HUES48 (cell line): ENCODE measurements at regions not wholly inside any gene's neighbourhood (a gene's known extent, or its start where the extent isn't known, plus 50 kb on each side); places are given as distances from the start of the nearest gene placed in this dataset.

Experiments
- H3K27ac ChIP-seq: one replicate; pipeline ENCODE4 v1.7.0; 2013; ENCODE audit warnings: low read depth, low read length, inconsistent platforms
- H3K27me3 ChIP-seq: 2 replicates; pipeline ENCODE4 v1.6.1; 2013; ENCODE audit warnings: mild to moderate bottlenecking, low read length; ENCODE audit not compliant: control insufficient read depth, insufficient read depth
- H3K36me3 ChIP-seq: 2 replicates; pipeline ENCODE4 v1.6.1; 2013; ENCODE audit warnings: low read length; ENCODE audit not compliant: control insufficient read depth, insufficient read depth
- H3K4me1 ChIP-seq: 2 replicates; pipeline ENCODE4 v1.6.1; 2013; ENCODE audit warnings: mild to moderate bottlenecking, low read length; ENCODE audit not compliant: control insufficient read depth, insufficient read depth
- H3K4me3 ChIP-seq: 2 replicates; pipeline ENCODE4 v1.5.1; 2013; ENCODE audit warnings: mild to moderate bottlenecking, low read depth, low read length
- H3K9ac ChIP-seq: 2 replicates; pipeline ENCODE4 v1.6.1; 2013; ENCODE audit warnings: mild to moderate bottlenecking, low read depth, low read length, moderate library complexity
- H3K9me3 ChIP-seq: 2 replicates; pipeline ENCODE4 v1.6.1; 2013; ENCODE audit warnings: low read length; ENCODE audit not compliant: control insufficient read depth, insufficient read depth

DNA sequence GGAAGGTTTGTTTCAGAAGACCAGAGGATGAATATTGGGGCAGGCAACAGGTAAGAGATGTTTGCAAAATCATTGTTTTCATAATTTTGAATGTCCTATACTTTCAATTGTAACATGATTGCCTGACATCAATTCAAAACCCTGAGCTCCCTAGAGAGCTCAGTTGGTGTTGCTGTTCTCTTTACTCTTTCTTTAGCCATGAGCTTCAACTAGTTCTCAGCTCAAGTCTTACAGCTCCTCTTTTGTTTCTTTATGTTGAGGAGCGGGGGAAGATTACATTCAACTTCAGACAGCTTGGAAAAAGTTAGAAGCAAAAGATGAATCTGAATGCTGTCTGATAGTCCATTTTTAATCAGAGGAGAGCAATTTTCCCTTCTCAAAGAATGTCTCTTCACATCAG lies 144.8 kb upstream of the TACR1 start:
- Histone ChIP-seq H3K36me3 (no peaks in the 10 kb centered on the region), H3K9me3 (no peaks in the 10 kb centered on the region), H3K27ac (peak overlapping the region; percentile 32), H3K27me3 (no peaks in the 10 kb centered on the region), H3K4me1 (peaks cover 22% of the 10 kb centered on the region), H3K9ac (no peak overlapping the region), H3K4me3 (no peak overlapping the region)

DNA sequence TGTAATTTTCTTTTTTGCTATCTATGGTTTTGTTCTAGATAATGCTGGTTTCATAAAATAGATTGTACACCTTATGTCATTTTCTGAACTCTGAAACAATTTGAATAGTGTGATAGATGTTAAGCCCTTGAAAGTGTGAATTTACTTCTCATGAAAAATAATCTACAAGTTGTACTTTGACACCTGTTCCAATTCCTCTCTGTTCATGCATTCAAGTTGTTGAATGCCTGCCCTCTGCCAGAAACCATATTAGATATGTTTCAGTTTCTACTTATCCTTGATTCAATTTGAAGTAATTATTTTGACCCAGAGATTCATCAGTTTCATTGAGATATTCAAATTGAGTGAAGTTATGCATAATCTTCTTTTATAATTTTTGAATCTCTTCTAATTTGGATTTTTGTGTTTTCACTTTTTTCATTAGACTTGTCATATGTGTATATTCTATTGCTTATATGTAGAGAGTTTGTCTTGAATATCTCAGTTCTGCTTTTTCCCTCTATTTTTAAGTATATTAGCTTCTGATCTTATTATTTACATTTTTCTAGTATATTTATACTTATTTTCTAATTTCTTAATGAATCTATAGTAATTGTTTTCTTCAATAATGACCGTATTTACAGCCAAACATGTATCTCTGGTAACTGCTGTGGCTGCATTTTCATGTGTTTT lies 143.3 kb upstream of the TACR1 start:
- Histone ChIP-seq H3K27ac (no peak overlapping the region), H3K27me3 (no peaks in the 10 kb centered on the region), H3K9me3 (no peaks in the 10 kb centered on the region), H3K9ac (no peak overlapping the region), H3K4me1 (peaks cover 30% of the 10 kb centered on the region), H3K4me3 (no peak overlapping the region), H3K36me3 (no peaks in the 10 kb centered on the region)

DNA sequence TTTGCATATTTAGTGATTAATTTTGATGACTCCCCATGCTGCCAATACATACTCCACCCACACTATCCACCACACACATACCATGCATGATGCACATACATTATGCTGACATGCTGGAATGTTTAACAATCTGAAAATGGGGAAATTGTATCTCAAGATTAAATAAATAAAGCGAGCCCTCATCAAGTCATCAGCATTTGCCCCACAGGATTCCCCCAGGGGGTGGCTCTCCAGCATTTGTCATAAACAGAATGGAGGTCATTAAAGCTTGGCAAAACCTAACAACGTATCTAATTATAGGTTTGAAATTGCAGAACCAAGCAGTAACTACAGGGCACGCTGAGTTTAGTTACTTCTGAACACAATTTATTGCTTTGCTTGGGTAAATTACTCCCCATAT lies 141.2 kb upstream of the TACR1 start:
- Histone ChIP-seq H3K4me1 (peaks cover 33% of the 10 kb centered on the region), H3K27me3 (no peaks in the 10 kb centered on the region), H3K27ac (no peak overlapping the region), H3K36me3 (no peaks in the 10 kb centered on the region), H3K9ac (no peak overlapping the region), H3K4me3 (no peak overlapping the region), H3K9me3 (no peaks in the 10 kb centered on the region)

DNA sequence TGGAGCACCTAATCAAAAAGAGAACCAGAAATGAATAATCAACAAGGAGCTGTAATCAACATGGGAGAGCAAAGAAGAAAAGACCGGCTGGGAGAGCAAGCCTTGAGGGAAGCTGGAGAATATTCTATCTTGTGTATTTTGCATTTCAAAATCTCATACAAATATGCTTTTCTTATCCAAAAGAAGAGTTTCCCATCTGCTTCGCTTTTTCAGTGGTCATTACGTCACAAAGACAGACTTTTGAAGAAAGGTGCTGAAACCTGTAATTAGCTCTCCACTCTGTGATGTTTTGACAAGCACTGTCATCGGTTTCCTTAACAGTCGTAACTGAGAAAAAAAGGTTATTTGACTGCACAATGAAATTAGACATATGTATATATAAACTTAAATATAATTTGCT lies 139.1 kb upstream of the TACR1 start:
- H3K27ac ChIP-seq = no peak overlapping the region
- no peak overlapping the region for H3K9ac ChIP-seq
- peaks cover 16% of the 10 kb centered on the region for H3K4me1 ChIP-seq
- no peak overlapping the region for H3K4me3 ChIP-seq
- no peaks in the 10 kb centered on the region for H3K36me3 ChIP-seq
- H3K9me3 ChIP-seq = no peaks in the 10 kb centered on the region
- H3K27me3 ChIP-seq = no peaks in the 10 kb centered on the region

DNA sequence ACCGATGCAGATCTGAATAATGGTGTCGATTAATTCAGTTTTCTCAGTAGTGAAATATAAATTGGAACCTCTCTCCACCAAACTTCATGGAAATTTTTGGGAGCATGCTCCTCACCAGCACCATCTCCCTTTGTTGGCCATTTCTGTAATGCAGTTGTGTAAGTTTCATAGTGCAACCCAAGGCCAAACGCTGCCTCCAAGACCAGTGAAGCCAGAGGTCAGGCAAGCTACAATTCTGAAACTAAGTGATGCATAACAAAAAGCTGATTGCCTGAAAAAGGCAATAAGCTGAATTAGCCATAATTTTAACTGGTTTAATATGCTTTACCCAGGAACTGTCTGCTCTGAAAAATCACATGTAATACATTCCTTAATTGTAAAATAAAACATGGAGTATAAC lies 138.3 kb upstream of the TACR1 start:
- Histone ChIP-seq H3K36me3 (no peaks in the 10 kb centered on the region), H3K9ac (no peak overlapping the region), H3K27me3 (no peaks in the 10 kb centered on the region), H3K4me1 (peaks cover 15% of the 10 kb centered on the region; the same call in 1 of the 2 replicates), H3K27ac (no peak overlapping the region), H3K9me3 (no peaks in the 10 kb centered on the region), H3K4me3 (no peak overlapping the region)

DNA sequence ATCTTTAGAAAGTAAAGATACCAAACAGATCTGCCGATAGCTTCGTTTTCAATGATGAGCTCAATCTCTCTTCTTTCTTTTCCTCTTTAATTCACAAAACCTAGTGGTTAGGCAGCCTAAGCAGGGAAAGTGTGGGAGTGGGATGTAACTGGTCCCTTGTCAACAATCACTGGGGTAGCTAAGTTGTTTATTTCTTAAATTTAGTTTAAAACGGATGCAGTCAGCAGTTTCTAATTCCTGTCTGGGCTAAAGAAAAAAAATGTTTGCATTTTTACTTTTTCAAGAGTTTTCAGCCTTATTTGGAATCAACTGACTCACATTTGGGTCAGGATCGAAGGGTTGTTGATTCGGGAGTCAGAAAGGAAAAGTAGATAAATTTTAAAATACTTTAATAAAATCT lies 137.7 kb upstream of the TACR1 start:
- Histone ChIP-seq H3K9me3 (no peaks in the 10 kb centered on the region), H3K4me3 (no peak overlapping the region), H3K27me3 (no peaks in the 10 kb centered on the region), H3K36me3 (no peaks in the 10 kb centered on the region), H3K9ac (no peak overlapping the region), H3K4me1 (peaks cover 15% of the 10 kb centered on the region; the same call in 1 of the 2 replicates), H3K27ac (no peak overlapping the region)

DNA sequence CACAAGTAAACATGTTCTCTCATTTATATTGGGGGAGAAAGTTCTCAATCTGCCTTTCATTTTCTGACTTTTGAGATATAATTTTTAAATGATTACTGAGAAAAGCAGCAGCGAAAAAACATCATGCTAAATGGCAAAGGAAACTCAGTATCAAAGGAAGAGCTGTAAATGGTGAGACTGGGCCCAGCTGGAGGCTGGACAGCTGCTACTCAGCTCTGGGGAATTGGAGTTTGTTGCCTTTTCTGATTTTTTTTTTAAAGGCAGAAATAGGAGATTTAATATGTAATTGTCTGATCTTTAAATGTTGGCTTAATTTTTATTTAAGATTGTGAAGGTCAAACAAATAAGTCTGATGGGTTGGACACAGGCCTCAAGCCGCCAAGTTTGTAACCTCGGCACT lies 137.1 kb upstream of the TACR1 start:
- no peaks in the 10 kb centered on the region for H3K9me3 ChIP-seq
- no peaks in the 10 kb centered on the region for H3K27me3 ChIP-seq

DNA sequence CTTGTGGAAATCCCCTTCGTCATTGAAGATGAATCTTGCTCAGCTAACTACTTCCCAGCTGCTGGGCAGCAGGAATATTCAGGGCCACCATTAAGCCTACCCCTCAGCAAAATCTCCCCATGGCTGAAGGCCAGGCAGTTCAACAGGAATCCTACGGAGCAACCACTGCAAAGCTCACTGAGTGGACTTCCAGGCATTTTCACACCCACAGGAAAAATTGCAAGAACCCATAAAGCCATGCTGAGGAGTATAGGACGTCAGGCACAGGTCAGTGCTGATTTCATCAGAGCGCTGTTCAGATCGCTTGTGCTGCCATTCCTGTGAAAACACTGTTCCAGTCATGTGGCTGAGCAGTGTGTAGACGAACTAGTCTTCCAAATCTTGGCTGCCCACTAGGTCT lies 134.8 kb upstream of the TACR1 start:
- Histone ChIP-seq H3K27me3 (no peaks in the 10 kb centered on the region), H3K9ac (no peak overlapping the region), H3K9me3 (no peaks in the 10 kb centered on the region), H3K4me1 (peaks cover 11% of the 10 kb centered on the region; the same call in 1 of the 2 replicates), H3K27ac (no peak overlapping the region), H3K4me3 (no peak overlapping the region), H3K36me3 (no peaks in the 10 kb centered on the region)

More for the DNA sequence above, 137.1 kb upstream of the TACR1 start:
- Histone ChIP-seq H3K9ac (no peak overlapping the region), H3K4me1 (peaks cover 15% of the 10 kb centered on the region; the same call in 1 of the 2 replicates), H3K36me3 (no peaks in the 10 kb centered on the region), H3K4me3 (no peak overlapping the region), H3K27ac (no peak overlapping the region)

DNA sequence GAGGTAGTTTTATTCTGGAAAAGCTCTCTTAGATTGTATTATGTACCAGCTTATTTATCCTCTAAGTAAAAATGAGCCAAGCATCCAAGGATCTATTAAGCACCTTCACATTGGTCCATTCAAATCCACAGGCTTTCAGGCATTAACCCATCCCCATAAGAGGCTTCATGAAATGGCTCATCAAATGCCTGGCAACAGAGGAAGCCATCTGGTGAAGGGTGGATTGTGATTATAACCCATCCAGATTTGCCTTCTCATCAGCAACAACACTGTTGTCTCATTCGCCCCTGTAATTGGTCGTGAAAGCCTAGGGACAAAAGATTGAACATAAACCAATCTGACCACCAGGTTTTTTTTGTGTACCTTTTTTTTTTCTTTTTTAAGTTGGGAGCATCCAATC lies 134.3 kb upstream of the TACR1 start:
- Histone ChIP-seq H3K4me1 (peaks cover 11% of the 10 kb centered on the region; the same call in 1 of the 2 replicates), H3K9ac (no peak overlapping the region)

DNA sequence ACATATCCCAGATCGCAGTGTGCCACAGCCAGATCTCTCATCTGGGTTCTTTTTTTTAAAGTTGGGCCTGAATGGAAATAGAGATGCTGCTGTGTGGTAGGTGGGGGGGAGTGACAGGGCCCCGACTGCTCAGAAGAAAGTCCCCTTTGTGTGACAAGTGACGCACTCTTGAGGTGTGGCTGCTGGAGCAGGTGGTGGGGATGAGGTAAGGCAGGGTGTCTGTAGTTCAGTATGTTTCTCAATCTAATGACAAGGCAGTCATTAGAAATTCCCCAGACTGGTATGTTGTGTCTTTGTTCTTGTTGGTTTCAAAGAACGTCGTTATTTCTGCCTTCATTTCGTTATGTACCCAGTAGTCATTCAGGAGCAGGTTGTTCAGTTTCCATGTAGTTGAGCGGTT lies 128.8 kb upstream of the TACR1 start:
- Histone ChIP-seq H3K36me3 (no peaks in the 10 kb centered on the region), H3K9ac (no peak overlapping the region), H3K4me3 (no peak overlapping the region), H3K4me1 (no peaks in the 10 kb centered on the region), H3K9me3 (no peaks in the 10 kb centered on the region), H3K27me3 (no peaks in the 10 kb centered on the region), H3K27ac (no peak overlapping the region)

More for the DNA sequence above, 134.3 kb upstream of the TACR1 start:
- no peaks in the 10 kb centered on the region for H3K27me3 ChIP-seq
- H3K27ac ChIP-seq = no peak overlapping the region
- no peak overlapping the region for H3K4me3 ChIP-seq
- H3K9me3 ChIP-seq = no peaks in the 10 kb centered on the region
- no peaks in the 10 kb centered on the region for H3K36me3 ChIP-seq

DNA sequence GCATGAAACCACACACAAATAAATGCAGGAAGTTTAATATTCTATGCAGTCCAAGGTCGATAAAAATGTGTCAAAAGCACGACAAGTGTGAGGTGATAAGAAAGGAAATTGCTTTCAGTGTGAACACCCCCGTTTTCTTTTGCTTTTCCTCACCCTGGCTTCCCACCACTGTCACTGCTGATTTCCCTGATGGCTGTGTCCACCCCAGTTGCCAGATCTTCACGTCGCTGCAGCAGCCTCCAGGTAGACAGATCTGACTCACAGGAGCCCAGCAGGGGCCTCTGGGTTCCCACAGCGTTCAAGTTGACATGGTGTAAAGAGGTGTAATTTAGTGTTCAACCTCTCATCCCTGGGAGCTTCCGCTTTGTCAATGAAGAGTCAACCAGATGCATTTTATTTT lies 128.0 kb upstream of the TACR1 start:
- Histone ChIP-seq H3K36me3 (no peaks in the 10 kb centered on the region), H3K4me3 (no peak overlapping the region), H3K4me1 (no peaks in the 10 kb centered on the region), H3K27me3 (no peaks in the 10 kb centered on the region), H3K9ac (no peak overlapping the region), H3K9me3 (no peaks in the 10 kb centered on the region), H3K27ac (no peak overlapping the region)
